NCI-H2081 (cell line): ENCODE measurements at regions not wholly inside any gene's neighbourhood (a gene's known extent, or its start where the extent isn't known, plus 50 kb on each side); places are given as distances from the start of the nearest gene placed in this dataset.
"Not testable (repeated sequence)": the region's sequence is repeated elsewhere in the genome, so short reads cannot be mapped to it uniquely, and the experiment has no call there.

ENCODE experiments used
- DNase-seq, 2 experiments: peaks; one replicate each; lab custom pipeline; 2025; lab: John Stamatoyannopoulos, UW

DNA sequence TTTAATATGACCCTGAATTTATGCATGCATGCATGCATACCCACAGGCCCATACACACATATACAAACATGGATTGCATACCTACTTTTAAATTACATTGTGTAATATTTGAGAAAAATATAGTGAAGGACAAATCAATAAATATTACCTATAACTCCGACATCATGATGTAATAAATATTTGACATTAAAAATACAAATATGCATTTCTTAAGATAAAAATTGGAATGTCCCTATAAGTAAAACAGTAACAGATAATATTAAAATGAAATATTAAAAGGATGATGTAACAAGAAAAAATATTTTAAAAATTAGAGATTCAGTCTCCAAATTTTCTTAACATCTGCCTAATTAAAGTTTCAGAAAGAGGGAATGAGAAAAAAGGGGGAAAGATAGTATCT lies 433.0 kb downstream of the MDFIC start:
- no peak for DNase-seq

DNA sequence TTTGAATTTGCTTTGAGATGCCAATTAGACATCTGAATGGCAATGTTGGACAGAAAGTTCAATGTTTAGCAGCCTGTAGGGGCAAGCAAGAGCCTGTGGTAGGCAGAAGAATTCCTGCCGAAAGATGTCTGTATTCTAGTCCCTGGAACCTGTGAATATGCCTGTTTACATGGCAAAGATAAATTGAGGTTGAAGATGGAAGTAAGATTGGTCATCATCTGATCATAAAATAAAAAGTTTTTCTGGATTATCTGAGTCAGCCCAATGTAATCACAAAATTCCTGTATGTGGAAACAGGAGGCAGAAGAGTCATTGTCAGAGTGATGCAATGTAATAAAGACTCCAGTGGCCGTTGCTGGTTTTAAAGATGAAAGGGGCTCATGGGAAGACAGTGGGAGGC lies 430.5 kb downstream of the MDFIC start:
- DNase-seq = no peak

DNA sequence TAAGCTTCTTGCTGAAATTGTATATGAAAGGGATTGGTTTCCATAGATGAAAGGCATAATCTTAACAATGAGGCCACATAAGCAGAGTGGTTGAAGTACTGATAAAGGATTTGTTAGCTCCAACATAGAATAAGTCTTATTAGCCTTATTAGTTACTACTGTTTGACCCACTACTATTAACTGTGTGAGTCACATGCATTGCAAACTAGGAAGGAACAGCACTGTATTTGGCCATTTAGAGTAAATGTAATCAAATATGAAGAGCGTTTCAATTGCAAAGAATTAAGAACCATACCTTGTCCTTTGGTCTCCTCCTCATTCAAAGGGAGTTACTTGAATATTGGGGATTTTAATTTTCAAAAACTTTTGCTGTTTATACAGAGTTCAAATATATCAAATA lies 428.9 kb downstream of the MDFIC start:
- DNase-seq = no peak

DNA sequence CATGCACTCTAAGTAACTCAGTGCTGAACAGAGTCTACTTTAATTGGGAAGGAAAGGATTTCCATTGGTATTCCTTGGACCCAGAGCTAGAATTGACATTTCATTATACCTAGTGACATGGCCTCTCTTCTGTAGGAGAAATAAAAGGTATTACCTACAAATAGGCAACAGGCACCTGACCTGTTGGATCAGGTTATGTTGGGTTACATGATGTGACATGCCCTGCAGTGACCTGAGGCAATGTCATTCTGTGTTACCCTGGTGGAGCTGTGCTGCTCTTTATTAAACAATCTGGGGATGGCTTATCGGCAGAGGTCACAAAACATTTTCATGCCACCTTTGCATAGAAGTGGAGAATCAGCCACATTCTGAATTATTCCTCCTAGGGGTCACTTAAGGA lies 427.7 kb downstream of the MDFIC start:
- no peak for DNase-seq

DNA sequence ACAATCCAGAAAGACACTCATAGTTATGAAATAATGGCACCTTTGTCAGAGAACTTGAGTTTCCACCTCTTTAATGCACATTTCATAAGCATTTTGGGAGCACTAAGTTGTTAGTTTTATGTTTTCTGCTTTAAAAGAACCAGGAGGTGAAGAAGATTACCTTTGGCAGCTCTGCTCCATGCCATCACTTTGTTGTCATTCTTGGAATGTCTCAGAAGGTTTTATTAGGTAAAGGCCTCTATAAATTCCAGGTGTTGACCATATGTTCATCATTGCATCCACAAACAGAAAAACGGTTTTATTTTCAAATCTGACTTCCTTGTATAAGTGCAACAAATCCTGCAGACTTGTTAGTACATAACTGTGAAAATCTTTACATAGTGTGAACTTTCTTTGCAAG lies 424.8 kb downstream of the MDFIC start:
- no peak for DNase-seq

DNA sequence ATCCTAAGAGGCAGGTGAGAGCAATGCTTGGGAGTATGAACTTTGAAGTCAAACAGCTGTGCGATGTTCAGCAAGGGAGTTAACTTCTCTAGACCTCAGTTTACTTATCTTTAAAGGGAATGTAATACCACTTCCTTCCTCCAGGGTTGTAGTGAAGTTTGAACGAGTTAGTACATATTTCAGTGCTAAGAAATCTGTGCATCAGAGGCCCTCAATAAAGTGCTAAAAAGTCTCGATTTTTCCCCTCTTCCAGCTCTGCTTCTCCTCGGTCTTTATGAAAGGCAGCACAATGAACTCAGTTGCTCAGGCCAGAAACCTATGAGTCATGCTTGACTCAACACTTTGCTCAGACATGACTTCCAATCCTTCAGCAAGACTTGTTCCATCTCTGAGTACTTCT lies 418.9 kb downstream of the MDFIC start:
- DNase-seq = no peak

DNA sequence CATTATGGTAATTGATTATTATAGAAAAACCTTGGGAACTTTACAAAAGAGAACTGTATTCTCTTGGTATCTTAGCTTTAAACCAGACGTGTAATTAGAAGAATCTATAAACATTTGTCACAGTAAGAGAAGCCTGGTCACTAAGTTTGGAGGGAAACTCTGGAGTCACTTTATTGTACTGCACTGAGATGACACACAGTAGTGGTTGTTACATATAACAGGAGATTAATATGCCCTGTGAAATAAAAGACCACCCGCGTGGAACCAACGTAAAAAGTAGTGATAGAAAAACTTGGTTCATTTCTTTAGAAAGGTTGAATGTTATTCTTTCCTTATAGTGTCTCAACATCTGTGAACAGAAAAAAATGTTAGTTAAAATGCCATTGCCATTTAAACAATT lies 416.1 kb downstream of the MDFIC start:
- no peak for DNase-seq

DNA sequence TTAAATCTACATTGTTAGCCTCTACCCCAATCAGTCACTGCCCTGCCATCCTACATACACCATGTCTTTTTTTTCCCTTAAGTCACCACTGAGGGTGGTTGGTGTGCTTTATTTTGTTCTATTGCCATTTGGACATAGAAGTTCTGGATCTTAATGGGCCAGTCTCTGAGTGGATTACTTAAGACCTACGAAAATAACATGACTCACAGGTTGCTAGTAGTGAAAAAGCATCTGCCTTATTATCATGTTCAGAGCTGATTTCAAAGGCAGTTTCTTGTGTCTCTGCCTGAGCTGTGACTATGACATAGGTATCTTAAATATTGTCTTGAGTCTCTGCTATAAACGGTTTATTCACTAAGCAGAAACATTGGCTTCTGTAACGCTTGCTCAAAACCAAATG lies 410.8 kb downstream of the MDFIC start:
- no peak for DNase-seq

DNA sequence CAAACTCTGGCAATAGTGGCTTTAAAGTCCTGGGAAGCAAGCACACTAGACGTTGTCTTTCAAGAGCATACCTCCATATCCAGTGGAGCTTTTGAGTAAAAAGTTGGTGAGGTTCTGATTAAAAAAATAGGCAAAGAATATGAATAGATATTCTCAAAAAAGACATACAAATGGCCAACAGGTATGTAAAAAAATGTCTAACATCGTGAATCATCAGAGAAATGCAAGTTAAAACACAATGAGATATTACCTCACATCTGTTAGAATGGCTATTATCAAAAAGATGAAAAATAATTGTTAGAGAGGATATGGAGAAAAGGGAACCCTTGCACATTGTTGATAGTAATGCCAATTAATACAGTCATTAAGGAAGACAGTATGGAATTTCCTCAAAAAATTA lies 407.1 kb downstream of the MDFIC start:
- no peak for DNase-seq

DNA sequence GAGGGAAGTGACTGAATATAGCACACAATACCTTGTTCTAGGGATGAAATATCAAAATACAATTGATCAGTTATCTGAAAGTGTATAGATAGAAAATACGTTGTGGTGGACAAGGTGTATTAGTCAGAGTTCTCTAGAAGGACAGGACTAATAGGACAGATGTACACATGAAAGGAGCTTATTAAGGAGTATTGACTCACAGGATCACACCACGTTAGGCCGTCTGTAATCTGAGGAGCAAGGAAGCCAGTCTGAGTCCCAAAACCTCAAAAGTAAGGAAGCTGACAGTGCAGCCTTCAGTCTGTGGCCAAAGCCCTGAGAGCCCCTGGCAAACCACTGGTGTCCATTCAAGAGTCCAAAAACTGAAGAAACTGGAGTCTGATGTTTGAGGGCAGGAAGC lies 406.1 kb downstream of the MDFIC start:
- no peak for DNase-seq

DNA sequence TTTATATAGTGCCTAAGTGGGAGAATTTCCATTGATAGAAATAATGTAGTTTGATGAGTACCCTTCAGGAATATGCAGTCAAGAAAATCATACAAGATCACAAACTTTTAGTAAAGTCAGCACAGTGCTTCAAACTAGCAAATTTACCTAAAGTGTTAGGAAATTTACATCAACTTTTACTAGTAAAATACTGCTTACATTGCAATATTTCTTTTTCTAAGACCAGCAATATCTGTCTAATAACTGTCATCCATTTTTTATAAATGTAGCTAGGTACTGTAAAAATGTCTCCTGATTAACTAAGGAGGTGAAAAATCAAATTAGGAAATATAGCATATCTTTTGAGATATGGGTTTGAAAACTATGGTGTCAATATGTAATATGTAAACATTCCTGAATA lies 405.4 kb downstream of the MDFIC start:
- no peak for DNase-seq

DNA sequence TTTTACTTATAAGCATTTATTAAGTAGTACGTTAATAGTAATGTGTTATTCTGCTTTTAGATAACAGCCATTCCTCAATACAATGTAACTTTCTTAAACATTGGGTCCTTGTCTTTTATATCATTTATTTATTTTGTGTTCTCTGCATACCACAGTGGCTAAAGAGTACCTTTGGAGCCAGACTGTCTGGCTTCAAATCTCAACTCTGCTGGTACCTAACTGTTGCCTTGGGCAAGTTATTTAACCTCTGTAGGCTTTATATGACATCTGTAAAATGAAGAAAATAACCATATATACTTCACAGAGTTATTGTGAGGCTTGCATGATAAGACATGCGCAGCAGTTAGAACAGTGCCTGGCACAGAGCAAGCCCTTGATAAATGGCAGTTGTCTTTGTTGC lies 397.6 kb downstream of the MDFIC start:
- DNase-seq = no peak

DNA sequence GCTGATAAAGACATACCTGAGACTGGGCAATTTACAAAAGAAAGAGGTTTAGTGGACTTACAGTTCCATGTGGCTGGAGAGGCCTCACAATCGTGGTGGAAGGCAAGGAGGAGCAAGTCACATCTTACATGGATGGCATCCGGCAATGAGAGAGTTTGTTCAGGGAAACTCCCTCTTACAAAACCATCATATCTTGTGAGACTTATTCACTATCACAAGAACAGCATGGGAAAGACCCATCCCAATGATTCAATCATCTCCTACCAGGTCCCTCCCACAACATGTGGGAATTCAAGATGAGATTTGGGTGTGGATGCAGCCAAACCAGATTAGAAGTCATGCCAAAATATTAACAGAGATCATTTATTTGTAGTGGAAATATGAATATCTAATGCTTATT lies 388.4 kb downstream of the MDFIC start:
- not testable (repeated sequence) for DNase-seq

DNA sequence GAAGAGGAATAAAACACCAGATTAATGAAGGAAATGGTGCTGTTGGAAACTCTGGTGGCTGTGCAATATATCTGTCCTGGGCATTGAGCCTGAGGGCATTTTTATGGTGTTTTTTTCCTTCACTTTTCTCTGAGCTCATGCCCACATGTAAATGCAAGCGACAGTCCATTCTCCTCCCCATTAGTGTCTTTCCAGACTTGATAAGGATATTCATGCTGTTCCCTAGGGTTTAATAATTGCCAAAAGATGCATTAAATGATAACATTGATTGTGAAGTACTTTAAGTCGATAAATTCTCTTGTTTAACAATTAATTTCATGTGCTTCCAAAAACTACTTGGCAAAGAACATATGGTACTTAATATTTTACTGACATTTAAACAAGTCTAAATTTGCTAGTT lies 384.7 kb downstream of the MDFIC start:
- peak in 1 of 2 experiments; percentile 6 for DNase-seq

DNA sequence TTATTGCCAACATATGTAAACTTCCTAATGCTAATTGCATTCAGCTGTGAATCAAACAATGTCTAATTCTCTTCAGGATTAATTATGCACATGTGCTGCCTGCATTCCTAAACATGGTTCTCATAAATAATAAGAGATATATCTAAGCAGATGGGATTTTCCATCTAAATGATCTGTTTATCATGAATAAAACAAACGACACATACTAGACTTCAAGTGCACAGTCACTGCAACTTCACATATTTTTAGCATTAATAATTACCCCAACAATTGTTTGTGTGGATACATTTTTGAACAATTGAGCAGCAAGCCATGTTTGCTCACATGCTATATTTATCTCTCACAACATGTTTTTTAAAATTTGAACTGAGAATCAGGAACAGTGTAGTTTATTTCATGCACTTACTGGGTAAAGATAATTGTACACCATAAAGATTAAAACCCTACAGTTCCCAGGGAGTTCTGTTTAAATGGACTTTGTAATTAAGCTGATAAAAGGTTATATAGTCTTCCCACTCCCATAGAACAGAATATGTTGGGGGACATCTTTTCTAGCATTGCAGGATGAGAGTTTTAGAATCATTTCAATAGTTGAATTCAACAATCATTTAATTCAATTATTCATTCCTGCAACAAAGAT lies 378.5 kb downstream of the MDFIC start:
- DNase-seq = no peak

DNA sequence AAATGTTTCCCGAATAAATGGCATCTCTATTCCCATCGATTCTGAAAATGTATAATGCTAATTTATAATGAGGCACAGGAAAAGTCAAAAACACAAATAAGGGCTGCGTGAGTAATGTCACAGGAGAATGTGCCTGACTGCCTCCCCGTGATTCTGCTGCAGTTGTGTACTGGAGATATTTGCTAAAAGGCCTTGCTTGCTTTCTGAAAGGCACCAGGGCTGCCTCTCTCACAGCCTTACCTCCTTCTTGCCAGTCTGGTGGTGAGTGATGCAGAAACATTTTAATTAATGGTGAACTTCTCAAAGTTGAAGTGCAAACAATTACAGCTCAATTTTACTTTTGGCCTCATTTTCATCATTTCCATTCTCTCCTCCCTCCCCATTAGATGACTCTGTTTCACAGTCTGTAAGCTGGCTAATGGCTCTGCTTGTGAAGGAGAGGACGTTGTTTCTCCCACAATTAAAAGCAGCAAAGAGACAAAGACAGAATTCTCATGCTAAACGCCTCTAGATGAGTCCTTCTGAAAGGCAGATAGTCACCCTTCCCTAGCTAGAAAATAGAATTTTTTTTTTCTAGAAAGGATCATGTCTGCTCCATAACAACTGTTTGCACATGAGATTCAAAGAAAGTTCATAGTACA lies 377.6 kb downstream of the MDFIC start:
- no peak for DNase-seq

DNA sequence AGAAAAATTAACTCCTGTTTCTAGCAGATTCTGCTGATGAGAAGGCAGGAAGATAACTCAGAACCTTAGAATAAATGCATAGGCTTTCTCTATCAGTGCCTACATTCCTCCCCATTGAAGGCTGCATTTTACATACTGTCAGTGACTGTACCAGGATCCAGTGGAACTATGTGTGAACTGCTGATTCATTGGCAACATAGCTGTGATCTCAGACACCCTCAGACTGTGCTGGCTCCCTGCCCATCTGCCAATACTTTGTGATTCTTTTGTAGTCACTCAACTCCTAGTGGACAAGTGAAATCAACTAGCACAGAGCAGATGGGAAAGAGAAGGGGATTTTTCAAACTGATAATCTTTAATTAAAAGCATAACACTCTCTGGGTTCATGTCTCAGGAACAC lies 375.8 kb downstream of the MDFIC start:
- no peak for DNase-seq

DNA sequence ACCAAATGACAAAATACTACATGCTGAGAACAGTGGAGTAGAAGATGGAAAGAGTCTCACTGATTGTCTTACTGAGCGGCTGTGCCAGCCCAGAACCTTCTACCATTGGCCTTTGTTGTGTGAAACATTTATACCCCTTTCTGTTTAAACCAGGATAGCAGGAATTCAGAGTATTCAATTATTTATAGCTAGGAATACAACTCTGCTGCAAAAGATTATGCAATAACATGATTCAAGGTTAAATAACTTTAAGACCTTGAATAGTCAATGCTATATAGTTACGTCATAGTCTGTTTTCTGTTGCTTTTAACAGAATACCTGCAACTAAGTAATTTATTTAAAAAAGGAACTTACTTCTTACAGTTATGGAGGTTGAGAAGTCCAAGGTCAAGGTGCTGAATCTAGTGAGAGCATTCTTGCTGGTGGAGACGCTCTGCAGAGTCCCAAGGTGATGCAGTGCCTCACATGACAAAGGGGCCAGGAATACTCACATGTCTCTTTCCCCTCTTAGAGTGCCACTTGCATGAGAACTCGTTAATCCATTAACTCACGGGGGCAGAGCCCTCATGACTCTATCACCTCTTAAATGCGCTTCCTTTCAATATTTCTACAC lies 371.8 kb downstream of the MDFIC start:
- DNase-seq = no peak

DNA sequence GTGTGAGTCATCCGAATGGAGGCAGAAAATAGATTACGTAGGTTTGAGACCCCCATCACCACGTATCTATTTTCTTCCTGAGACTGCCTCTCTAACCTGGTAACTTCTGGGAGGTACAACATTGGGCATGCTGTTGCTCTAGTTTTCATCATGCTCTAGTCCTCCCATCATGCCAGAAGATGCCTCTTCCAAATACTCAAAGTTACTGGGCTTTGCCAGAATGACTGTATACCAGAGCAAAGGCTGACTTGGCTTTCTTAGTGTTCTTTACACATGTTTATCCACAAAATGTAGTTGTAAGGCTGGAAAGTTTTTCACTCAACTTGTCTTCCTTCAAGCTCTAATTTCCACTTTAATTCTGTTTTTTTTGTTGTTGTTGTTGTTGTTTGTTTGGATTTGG lies 370.5 kb downstream of the MDFIC start:
- DNase-seq = no peak

DNA sequence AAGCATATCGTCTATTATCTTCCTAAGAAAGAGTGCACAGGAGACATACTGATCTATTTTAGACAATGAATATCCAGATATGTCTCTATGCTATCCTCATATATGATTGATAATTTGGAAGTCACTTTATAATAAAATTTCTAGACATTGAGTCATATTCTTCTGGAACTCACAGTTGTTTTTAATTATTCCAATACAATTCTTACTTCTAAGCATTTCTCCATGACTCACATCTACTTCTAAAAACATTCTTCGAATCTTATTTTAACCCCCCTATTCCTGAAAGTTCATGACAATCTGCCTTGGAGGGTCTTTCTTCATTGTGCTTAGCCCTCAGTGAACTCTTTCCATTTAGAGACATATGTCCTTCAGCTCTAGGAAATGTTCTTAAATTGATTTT lies 368.1 kb downstream of the MDFIC start:
- no peak for DNase-seq

DNA sequence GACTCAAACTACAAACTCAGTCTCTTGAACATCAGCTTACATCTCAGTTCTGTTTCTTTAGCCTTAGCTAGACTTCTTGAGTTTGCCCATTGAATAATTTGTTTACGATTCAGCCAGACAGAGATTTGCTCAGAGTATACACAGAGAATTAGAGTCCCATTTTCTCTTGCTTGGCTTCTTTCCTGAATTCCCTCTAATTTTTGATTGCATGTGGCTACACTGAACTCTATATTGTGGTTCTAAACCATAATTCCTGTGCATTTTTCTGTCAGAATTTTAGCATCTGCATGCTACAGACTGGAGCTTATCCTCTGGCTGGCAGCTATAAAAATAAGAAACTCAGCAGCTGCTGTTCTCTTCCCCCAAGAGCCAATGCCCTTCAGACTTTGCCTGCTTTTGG lies 354.9 kb downstream of the MDFIC start:
- DNase-seq = no peak

DNA sequence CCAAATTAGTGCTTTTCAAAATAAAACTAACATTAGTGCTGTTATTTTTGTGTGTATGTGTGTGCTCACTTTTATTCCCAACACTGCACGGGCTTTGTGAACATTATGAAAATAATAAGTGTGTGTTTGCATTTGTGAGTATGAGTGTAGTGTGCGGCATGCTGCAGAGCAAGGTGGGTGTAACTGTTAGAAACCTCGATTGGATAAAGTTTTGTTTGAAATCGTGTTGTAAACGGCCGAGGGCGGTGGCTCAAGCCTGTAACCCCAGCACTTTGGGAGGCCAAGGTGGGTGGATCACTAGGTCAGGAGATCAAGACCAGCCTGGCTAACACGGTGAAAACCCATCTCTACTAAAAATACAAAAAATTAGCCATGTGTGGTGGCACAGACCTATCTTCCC lies 352.0 kb downstream of the MDFIC start:
- not testable (repeated sequence) for DNase-seq

DNA sequence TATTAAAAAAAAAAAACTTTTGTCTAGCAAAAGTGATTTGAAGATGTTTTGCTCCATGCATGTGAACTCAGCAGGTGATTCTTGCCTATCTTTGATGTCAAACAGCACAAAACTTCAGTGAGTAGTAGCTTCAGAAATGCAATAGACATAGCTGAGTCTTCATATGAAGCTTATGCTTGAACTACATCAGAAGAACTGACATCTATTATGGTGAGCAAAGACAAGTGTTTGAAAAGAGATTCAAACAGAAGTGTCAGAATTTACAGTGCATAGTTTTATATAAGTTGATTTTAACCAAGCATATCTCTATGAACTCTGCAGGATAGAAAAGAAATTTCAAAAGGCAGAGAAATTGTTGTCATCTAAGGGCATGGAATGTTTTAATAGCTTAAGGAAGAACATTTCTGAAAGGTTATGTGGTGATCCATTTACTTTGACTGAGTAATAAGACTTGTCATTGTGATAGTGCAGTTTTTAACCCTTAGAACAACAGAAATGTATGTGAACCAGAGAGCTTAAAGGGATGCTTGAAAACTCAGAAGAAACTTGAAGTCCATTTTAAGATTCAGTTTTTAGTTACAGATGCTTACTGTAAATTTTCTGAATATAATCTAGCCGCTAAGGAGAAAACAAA lies 351.4 kb downstream of the MDFIC start:
- no peak for DNase-seq
